B cell (primary cell): ENCODE measurements at regions not wholly inside any gene's neighbourhood (a gene's known extent, or its start where the extent isn't known, plus 50 kb on each side); places are given as distances from the start of the nearest gene placed in this dataset.
A peak's percentile ranks its signal among the peaks of the same experiment; 100 is the strongest.

Experiments
- ATAC-seq: fragments of 200-7000 bp; cut with Tn5 transposase; one replicate; pipeline ENCODE4 v1.10.0; 2021; ENCODE audit warnings: low read depth, mild to moderate bottlenecking, moderate number of reproducible peaks, moderate library complexity
- CTCF ChIA-PET: fragments of 350-600 bp; sonication (Branson Sonifier 250); formaldehyde crosslinking; loops from one replicate; lab custom pipeline; 2021; ENCODE audit warnings: antibody characterized with exemption, inconsistent platforms; lab: Charles Lee
- POLR2A ChIA-PET: fragments of 350-600 bp; sonication (Branson Sonifier 250); formaldehyde crosslinking; loops from one replicate; lab custom pipeline; 2021; ENCODE audit warnings: antibody characterized with exemption; lab: Charles Lee
- DNase-seq: peaks from one replicate; pipeline ENCODE4 v3.0.0; 2013
- H2AFZ ChIP-seq: 2 replicates; pipeline ENCODE4 v1.6.1; 2012; ENCODE audit warnings: mild to moderate bottlenecking, low read depth, low read length; ENCODE audit not compliant: insufficient read depth, poor library complexity, severe bottlenecking
- H3K27ac ChIP-seq, 2 donors: 1 replicate in 1 of 2; 2 replicates in 1 of 2; pipeline ENCODE4 v1.5.1; 2012 to 2013; ENCODE audit warnings: low read length in 2 of 2, mild to moderate bottlenecking in 2 of 2, moderate library complexity in 1 of 2
- H3K27me3 ChIP-seq, 4 experiments: fragments of 200-600 bp in 1 of 4; sonication (generic) in 1 of 4; replicated peaks in 1 of 4; 1 replicate in 2 of 4; 2 replicates in 2 of 4; pipeline versions ENCODE4 v1.6.1 to v1.7.0; 2013 to 2016; ENCODE audit warnings: low read length in 3 of 4, mild to moderate bottlenecking in 2 of 4, mixed read lengths in 1 of 4, moderate library complexity in 1 of 4; ENCODE audit not compliant: insufficient read depth in 4 of 4, control insufficient read depth in 3 of 4; ENCODE audit errors: control extremely low read depth in 1 of 4
- H3K36me3 ChIP-seq, 2 experiments: replicated peaks in 1 of 2; 1 replicate in 1 of 2; 2 replicates in 1 of 2; pipeline versions ENCODE4 v1.6.1 to v1.7.1; 2013; ENCODE audit warnings: low read length in 1 of 2; ENCODE audit not compliant: insufficient read depth in 2 of 2, control insufficient read depth in 1 of 2; ENCODE audit errors: control extremely low read depth in 1 of 2, extremely low read depth in 1 of 2
- H3K4me1 ChIP-seq, 2 donors: fragments of 200-600 bp in 1 of 2; sonication (generic) in 1 of 2; 1 replicate in 1 of 2; 2 replicates in 1 of 2; pipeline versions ENCODE4 v1.5.1 to v1.6.1; 2013 to 2017; ENCODE audit warnings: low read length in 2 of 2; ENCODE audit not compliant: control insufficient read depth in 2 of 2, insufficient read depth in 2 of 2
- H3K4me2 ChIP-seq: replicated peaks from 2 replicates; pipeline ENCODE3; 2012; ENCODE audit warnings: mild to moderate bottlenecking, low read depth, low read length; ENCODE audit not compliant: poor library complexity, severe bottlenecking
- H3K4me3 ChIP-seq, 5 experiments: fragments of 200-600 bp in 1 of 5; sonication (generic) in 1 of 5; 1 replicate in 3 of 5; 2 replicates in 2 of 5; pipeline versions ENCODE4 v1.5.1 to v1.7.0; 2011 to 2016; ENCODE audit warnings: low read length in 4 of 5, mild to moderate bottlenecking in 4 of 5, low read depth in 2 of 5, control low read depth in 1 of 5, moderate library complexity in 1 of 5; ENCODE audit not compliant: insufficient read depth in 1 of 5; ENCODE audit errors: control extremely low read depth in 1 of 5, extremely low read depth in 1 of 5
- H3K79me2 ChIP-seq: fragments of 200-600 bp; sonication (generic); one replicate; pipeline ENCODE4 v1.6.0; 2016; ENCODE audit warnings: low read length; ENCODE audit not compliant: control insufficient read depth, insufficient read depth
- H3K9ac ChIP-seq: fragments of 200-600 bp; sonication (generic); 2 replicates; pipeline ENCODE4 v1.6.1; 2017; ENCODE audit warnings: mild to moderate bottlenecking, low read length, moderate library complexity
- H3K9me3 ChIP-seq, 3 donors: one replicate each; pipeline versions ENCODE4 v1.6.1 to v1.7.1; 2013; ENCODE audit warnings: low read length in 2 of 3; ENCODE audit not compliant: control insufficient read depth in 2 of 3, insufficient read depth in 1 of 3; ENCODE audit errors: control extremely low read depth in 1 of 3
- H4K20me1 ChIP-seq: 2 replicates; pipeline ENCODE4 v1.6.0; 2012; ENCODE audit warnings: mild to moderate bottlenecking, low read length; ENCODE audit not compliant: insufficient read depth, control insufficient read depth, poor library complexity, severe bottlenecking
- H3K27ac Mint-ChIP-seq: one replicate; pipeline ENCODE4 v1.8.0; 2021; ENCODE audit warnings: mixed read lengths
- H3K27me3 Mint-ChIP-seq: one replicate; pipeline ENCODE4 v1.8.0; 2021; ENCODE audit warnings: mixed read lengths
- H3K4me1 Mint-ChIP-seq: one replicate; pipeline ENCODE4 v1.8.0; 2021; ENCODE audit warnings: mixed read lengths
- H3K4me3 Mint-ChIP-seq: one replicate; pipeline ENCODE4 v1.8.0; 2021; ENCODE audit warnings: mixed read lengths
- H3K9me3 Mint-ChIP-seq: one replicate; pipeline ENCODE4 v1.8.0; 2022; ENCODE audit warnings: mixed read lengths; ENCODE audit not compliant: insufficient read depth
- CTCF ChIP-seq: fragments of 200-600 bp; IDR thresholded peaks from one replicate; pipeline ENCODE4 v1.8.0; 2022; ENCODE audit warnings: antibody characterized with exemption, mild to moderate bottlenecking
- EZH2 ChIP-seq: IDR thresholded peaks from 2 replicates; pipeline ENCODE4 v1.6.1; 2012; ENCODE audit warnings: borderline replicate concordance, low read depth, mild to moderate bottlenecking, moderate library complexity, low read length; ENCODE audit not compliant: insufficient read depth, poor library complexity, severe bottlenecking
- WGBS: methylation state at CpG from one replicate; pipeline ENCODE4 v1.1.5; 2013; ENCODE audit warnings: missing lambda C conversion rate; ENCODE audit not compliant: insufficient coverage; 5-methylcytosine and 5-hydroxymethylcytosine counted together
- intact Hi-C: fragments of 100-400 bp; cut with micrococcal nuclease; formaldehyde crosslinking; loops from one replicate; pipeline ENCODE4 v1.10.0; 2022

- CTCF ChIA-PET: no interaction called here
- intact Hi-C loops: no loop called here
Measured at GRCh38 chr16:21523411-21524067, 75.8 kb upstream of the METTL9 start.

More at GRCh38 chr16:21523411-21524067, 75.8 kb upstream of the METTL9 start:
- Mint-ChIP-seq H3K4me3 (no peak overlapping the region), H3K27me3 (peaks cover 3% of the 10 kb centered on the region), H3K9me3 (no peaks in the 10 kb centered on the region), H3K27ac (peak overlapping the region; percentile 26), H3K4me1 (peaks cover 6% of the 10 kb centered on the region)
- POLR2A ChIA-PET: no interaction called here
- Histone ChIP-seq H3K27me3 (peaks cover 0 to 3% (median 0%) of the 10 kb centered on the region in 4 experiments), H3K27ac (no peak overlapping the region), H3K4me3 (no peak overlapping the region), H3K4me1 (peaks cover 3 to 7% of the 10 kb centered on the region in 2 donors), H3K79me2 (peaks cover 11% of the 10 kb centered on the region), H3K9ac (no peak overlapping the region), H3K36me3 (no peaks in the 10 kb centered on the region), H3K9me3 (peaks cover 0 to 4% (median 0%) of the 10 kb centered on the region in 3 donors), H2AFZ (no peak overlapping the region), H3K4me2 (no peak overlapping the region), H4K20me1 (peaks cover 2% of the 10 kb centered on the region)
- no peak for DNase-seq
- WGBS: 95% methylated on average over 17 of the region's 17 CpGs
- TF ChIP-seq CTCF (no peak), EZH2 (no peak)
- no peak for ATAC-seq
